GM21529 (cell line): ENCODE measurements at regions not wholly inside any gene's neighbourhood (a gene's known extent, or its start where the extent isn't known, plus 50 kb on each side); places are given as distances from the start of the nearest gene placed in this dataset.
"Not testable (repeated sequence)": the region's sequence is repeated elsewhere in the genome, so short reads cannot be mapped to it uniquely, and the experiment has no call there.

Source experiments
- ATAC-seq: cut with Tn5 transposase; IDR thresholded peaks from one replicate; pipeline ENCODE4 v1.9.1; 2021; ENCODE audit not compliant: unreplicated experiment

DNA sequence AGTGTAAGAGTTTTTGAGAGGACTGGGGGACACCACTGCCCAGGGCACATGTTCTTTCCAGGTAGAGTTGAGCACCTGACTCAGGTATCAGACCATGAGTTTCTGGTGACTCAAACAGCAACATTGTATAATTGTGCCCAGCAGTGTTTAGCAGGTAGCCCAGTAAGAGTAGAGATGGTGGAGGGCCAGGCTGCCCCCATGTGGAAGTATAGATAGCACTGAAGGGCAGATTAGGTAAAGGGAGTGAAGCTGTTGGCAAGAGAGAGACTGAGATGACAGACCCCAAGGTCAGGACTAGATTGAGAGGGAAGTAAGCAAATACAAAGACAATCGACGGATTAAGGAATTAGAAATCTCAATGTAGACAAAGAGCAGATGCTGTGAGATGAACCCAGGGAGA lies 74.6 kb downstream of the TRIM42 start:
- ATAC-seq, result no peak

DNA sequence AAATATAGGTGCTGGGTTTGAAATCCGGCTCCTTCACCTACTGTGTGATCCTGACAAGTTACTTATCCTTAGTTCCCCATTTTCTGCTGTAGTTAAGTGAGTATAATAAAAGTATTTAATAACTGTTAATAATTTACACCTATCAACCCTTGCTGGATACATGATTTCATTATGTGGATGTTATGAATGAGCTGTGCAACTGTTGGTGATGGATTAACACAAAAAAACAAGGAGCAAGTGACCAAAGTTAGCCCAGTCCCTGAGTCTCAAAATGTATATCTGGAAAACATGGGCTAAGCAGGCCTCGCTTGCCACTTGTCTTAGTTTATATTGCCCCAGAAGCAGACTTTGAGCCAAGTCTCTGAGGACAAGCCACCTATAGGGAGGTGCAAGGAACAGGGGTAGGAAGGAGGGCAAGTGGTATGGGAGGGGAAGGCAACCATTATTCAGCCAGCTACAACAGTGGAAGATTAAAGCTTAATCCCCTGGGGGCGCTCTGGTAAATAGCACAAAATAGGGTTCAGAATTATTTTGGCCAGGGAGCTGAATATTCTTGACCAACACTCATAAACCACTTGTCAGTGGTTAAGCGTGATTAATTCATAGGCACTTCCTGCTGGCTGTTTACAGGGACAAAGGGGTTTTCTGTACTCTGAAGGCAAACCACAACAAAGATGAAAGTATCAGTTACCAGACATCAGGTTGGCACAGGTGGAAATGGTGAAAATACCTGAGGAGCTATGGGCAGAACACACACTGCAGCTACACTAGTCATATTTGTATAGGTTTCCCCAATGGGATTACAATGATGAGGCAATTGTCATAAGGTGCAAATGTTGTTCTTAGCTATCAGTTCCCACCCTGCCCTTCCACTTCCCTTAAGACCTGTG lies 76.2 kb downstream of the TRIM42 start:
- peak; percentile 47 for ATAC-seq

DNA sequence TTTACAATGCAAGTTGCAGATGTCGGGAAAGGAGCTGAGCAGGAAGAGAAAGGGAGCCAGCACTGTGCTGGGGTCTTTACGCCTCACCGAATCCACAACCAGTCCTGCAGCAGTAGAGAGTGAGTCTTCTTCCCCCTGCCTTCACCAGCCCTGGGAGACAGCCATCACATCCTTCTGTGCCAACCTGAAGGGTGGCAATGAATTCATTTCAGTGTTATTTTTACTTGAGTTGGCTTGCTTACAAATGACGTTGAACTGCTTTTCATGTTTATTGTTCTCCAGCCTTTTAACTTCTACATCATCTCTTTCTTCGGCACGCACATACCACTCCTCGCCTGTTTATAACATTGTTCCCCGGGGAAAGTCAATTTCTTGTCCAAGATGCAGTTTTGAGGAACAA lies 77.1 kb downstream of the TRIM42 start:
- ATAC-seq, result no peak

DNA sequence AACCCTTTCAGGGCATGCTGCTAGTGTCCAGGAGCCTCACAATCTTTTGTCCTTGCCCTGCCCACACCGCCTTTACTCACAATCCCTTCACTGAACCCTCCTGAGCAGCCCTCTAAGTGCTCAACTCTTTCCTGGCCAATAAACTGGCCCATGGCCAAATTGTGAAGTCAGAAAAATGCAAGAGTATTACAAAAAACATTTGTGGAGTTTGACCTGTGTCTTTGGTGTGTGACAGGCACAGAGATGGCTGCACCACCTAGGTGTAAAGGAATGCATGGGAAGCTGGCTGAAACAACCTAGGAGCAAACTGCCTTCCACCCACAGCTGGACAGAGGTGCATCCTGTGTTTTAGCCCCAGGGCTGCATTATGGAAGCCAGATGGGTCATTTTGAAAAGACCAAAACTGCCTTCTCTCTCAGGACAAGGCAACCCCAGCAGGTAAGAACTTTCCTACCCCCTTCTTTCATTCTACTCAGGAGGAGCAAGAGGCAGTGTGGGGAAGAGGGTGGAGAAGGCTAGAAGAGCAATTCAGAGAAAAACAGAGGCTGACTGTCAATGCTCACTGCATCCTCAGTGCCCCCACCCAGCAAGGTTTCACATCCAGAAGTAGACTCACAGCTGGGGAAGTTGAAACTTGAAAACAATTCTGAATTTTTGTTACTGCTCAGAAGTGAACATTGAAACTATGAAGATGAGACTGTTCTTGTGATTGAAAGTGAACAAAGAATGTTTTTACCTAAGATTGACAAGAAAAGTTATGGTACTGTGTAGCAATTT lies 78.6 kb downstream of the TRIM42 start:
- peak; percentile 72 for ATAC-seq

DNA sequence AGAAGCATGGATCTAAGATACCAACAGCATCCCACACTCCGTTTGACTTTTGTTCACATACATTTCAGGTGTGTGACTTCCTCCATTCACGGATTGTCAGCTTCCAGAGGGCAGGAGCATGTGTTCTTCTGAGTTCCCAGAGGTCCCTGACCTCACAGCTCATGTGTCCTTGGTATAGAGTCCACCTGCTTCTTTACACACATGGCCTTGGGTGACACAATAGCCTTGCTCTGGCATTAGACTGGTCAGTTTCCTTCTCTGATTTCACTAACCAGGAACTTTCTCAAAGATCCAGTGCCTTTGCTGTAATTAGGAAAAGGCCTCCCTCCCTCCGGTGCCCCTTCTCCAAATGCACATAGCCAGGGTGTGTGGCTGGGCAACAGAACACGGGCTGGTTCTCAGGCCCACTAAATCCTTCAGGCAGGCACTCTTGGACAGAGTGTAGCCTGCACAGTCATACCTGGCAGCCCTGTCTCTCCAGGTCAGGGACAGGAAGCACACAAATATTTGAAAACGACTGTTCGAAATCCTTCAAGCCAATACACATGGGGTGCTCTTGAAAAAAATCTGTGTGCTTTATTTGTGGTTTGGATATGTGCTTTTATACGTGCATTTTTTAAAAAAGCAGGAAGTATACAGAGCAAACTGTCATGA lies 81.1 kb downstream of the TRIM42 start:
- ATAC-seq, result no peak

DNA sequence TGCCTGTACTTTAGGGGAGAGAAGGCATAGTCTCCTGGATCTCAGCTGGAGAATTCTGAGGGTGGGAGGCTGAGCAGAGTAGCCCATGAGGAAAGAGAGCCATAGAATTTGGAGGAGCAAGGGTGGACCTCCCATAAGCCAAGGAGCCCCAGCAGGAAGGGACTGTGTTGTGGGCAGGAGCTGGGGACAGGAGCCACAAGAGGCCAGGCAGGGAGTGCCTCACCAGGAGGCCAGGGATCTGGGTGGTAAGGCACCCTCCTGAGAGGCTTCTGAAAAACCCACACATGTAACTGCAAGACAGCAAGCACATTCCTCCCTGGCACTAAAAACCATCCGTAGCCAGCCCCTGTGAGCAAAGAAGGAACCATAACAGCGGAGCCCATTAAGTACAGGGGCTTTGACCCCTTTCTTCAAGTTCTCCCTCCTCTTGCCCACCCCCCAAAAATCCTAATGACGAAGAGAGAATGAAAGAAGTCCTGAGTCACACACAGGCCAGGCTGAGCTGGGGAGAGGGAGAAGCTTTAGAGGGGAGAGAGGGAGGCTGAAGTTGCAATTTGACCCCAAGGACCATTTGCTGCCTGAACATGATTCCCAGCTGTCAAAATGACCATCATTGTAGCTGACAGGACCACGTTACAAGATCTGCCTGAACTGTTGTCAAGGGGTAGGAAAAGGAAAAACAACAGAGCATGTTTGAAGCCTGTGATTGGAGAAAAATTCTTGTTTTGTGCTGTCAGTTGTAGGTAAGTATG lies 82.6 kb downstream of the TRIM42 start:
- ATAC-seq, result no peak

DNA sequence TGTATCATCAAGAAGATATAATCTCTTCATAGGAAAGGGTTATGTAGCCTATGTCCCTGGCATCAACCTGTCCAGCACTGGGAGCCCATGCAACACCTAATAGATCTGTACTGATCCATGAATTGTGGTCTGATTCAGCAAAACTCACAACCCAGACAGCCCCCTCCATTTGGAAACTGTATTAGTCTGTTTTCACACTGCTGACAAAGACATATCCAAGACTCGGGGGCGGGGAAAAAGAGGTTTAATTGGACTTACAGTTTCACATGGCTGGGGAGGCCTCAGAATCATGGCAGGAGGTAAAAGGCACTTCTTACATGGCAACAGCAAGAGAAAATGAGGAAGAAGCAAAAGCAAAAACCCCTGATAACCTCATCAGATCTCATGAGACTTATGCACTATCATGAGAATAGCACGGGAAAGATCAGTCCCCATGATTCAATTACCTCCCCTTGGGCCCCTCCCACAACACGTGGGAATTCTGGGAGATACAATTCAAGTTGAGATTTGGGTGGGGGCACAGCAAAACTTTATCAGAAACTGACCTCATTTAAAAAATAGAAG lies 83.3 kb downstream of the TRIM42 start:
- no peak for ATAC-seq

DNA sequence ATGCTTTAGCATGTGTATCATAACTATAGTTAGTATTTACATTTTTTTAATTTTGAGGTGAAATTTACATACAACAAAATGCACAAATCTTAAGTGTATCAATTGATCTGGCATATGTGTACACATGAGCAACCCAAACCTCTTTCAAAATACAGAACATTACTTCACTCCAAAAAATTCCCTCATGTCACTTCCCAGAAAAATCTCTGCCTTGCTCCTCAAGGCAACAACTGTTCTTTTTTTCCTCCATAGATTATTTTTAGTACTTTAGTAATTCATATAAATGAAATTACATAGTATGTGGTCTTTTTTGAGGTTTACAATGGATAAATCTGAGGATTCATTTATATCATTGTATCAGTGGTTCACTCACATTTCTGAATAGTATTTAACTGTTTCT lies 84.9 kb downstream of the TRIM42 start:
- no peak for ATAC-seq

DNA sequence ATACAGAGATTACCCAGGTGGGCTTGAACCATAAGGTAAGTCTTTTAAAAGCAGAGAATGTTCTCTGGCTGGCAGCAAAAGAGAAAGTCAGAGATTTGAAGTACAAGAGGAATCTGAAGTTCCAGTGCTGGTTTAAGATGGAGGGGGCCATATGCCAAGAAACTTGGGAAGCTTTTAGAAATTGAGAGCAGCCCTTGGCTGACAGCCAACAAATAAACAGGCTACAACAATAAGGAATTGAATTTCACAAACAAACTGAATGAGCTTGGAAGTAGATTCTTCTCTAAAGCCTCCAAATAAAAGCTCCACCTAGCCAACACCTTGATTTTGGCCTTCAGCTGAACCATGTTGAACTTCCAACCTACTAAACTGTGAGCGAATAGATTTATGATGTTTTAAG lies 85.7 kb downstream of the TRIM42 start:
- no peak for ATAC-seq

DNA sequence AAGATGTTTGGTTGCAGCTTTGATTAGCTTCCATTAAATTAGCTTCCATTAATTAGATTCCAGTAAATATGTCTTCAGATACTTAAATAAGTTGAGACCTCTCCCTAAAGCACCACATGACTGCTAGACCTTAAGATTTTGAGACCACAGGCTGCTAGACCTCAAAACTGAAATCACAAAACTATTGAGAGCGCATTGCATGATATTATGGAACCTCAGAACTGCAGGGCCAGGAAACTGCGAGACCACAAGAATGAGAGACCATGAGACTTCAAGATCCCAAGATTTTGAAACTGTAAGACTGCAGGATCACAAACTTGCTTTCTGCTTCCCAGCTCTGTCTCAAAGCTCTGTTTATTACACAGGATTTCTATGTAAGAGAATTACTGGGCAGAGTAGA lies 87.4 kb downstream of the TRIM42 start:
- no peak for ATAC-seq

DNA sequence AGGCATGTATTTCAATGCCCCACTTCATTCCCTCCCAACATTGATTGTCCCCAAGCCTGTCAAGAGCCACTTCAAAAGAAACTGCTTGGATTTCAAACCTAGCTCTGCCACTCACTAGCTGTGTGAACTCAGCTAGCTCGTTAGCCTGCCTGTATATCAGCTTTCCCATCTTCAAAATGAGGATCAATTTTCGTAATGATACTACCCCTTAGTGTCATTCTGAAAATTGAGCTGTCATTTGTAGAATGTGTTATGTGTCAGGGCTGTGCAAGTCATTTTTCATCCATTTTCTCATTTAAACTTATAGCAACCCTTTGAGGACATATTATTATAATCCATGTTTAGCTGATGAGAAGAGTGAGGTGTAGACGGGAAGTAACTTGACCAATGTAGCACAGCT lies 88.6 kb downstream of the TRIM42 start:
- no peak for ATAC-seq

DNA sequence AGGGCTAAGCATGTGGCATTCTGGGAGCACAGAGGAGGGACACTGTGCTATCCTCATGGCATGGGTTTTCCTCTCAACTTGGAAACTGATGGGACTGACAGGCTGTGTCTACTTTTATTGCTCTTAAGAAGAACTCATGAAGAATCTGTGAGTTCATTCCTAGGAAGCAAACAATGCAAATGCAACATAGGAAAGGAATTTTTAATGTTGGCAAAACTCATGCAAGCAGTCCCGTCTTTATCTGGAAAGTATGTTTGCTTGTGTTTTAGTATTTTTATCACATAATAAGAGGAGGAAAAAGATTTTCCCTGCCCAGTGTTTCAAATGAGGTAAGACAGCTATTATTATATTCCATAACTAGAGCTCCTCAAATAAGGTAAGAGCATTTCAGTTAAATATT lies 89.7 kb downstream of the TRIM42 start:
- no peak for ATAC-seq

DNA sequence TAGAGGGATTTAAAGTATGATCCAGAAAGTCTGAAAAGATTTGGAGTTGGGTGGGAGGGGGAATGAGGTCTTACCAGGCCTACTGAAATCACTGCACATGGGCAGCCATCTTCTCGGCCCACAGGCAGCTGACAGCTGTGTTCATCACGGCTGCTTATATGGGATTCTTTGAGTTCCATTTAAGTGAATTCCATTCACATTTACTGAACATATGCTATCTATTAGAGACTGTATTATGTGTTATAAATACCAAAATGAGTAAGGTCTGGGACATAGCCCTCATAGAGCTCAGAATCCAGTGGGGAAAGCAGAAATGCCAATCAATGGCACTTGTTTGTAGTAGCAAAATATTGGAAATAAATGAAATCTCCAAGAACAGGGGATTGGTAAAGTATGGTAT lies 91.1 kb downstream of the TRIM42 start:
- no peak for ATAC-seq

DNA sequence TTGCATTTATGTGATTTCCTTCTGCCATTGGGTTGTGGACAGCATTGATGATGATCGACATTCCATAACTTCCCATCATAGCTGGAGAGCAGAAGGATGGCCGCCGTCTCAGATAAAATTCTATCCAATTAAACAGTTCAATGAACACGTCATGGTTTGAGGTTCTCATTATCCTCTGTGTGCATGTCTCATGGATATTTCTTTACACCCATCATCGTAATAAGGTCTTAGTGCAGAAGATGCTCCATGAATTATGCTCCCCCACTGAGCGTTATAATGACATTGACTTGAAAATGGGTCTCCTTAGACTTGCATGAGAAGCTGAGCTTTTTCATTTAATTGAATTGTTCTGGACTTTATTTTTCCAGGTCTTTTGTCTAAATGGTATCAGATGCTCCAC lies 92.1 kb downstream of the TRIM42 start:
- ATAC-seq, result no peak

DNA sequence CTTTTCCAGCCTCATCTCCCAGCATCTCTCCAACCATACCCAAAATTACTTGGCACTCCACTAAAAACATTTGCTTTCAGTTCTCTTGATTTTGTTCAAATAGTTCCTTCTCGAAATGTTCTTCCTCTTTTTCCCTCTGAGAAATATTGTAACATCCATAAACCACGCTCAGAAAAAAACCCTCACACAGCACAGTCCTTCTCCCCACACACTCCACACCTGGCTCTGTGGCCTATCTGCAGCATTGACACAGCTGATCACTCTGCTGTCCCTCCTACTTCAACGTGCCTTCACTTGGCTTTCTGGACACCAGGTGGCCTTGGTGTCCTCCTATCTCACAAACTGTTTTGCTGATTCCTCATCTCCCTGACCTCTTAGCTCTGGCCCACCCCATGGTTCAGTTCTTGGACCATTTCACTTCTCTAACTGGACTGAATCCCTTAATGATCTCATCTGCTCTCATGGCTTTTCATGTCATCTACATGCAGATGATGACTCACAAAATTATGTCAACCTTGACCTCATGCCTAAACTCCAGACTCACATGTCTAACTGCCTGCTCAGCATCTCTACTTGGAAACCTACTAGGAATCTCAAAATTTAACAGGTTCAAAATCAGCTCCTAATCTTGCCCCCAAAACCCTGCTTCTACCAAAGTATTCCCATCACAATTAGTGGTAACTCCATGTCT lies 93.3 kb downstream of the TRIM42 start:
- ATAC-seq, result no peak

DNA sequence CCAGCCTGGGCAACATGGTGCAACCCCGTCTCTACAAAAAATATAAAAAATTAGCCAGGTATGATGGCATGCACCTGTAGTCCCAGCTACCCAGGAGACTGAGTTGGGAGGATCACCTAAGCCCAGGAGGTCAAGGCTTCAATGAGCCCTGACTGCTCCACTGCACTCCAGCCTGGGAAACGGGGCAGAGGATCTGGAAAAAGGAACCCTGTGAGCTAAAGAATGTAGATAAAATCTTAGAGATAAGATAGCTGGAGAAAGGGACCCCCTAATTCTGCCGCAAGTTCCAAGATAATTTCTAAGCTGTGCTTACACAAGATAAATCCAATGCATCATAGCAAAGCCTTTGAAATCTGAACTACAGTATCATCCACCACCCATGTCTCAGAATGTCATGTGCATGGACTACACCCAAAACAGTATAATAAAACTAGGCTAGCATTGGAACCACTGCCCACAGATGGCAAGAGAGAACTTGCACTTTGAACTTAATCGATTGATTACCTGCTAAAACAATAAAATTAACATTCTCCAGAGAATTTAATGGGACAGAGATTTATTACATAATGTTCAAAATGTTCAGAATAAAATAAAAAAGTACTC lies 99.9 kb downstream of the TRIM42 start:
- ATAC-seq, result no peak

DNA sequence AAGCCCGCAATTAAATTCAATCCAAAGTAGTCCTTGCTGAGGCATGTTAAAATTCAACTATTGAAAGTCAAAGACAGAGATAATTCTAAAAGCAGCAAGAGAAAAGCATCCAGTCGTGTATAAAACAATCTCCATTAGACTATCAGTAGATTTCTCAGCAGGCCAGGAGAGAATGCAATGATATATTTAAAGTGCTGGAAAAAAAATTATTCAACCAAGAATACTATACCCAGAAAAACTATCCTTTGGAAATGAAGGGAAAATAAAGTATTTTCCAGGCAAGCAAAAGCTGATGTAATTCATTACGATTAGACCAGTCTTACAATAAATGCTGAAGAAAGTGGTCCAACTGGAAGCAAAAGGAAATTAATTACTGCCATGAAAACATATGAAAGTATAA lies 113.5 kb downstream of the TRIM42 start:
- ATAC-seq, result no peak

DNA sequence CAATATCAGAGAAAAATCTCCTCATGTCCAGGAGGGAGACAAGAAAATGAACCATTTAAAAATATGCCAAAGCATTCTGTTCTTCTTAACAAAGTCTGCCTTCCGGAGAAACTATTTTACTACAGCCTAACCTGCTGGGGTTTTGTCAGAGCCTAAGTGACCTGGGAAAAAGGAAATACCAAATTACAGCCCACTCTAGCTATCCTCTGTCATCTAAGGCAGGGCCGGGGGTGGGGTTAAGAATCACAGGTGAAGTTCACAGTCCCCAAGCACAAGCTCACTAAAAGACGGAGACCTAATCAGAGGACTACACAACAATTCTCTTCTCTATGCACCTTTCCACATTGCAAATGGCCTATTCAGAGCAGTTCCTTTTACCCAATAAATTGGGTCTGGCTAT lies 116.6 kb downstream of the TRIM42 start:
- ATAC-seq, result no peak

DNA sequence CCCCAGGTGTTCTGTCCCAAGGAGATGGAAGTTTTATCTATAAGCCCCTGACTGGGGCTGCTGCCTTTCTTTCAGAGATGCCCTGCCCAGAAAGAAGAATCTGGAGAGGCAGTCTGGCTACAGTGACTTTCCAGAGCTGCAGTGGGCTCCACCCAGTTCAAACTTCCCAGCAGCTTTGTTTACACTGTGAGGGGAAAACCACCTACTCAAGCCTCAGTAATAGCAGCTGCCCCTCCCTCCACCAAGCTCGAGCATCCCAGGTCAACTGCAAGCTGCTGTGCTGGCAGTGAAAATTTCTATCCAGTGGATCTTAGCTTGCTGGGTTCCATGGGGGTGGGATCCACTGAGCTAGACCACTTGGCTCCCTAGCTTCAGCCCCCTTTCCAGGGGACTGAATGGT lies 125.0 kb downstream of the TRIM42 start:
- not testable (repeated sequence) for ATAC-seq

DNA sequence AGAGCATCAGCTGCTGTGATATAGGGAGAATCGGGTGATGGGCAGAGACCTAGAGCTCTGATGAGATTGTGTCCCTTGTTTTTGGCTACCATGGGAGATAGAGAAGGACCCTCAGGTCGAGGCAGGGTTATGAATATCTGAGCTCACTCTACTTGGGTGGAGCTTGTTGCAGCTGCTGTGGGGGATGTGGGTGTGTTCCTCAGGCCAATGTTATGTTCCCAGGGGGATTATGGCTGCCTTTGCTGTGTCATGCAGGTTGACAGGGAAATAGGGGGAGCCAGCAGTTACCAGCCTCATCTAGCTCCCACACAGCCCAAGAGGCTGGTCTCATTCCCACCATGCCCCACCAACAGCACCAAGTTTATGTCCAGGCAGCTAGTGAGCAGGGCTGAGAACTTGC lies 131.5 kb downstream of the TRIM42 start:
- no peak for ATAC-seq
